Hypothalamus (tissue), 51 donors: ENCODE measurements at regions not wholly inside any gene's neighbourhood (a gene's known extent, or its start where the extent isn't known, plus 50 kb on each side); places are given as distances from the start of the nearest gene placed in this dataset.

ENCODE experiments used
- DNase-seq, 51 donors: peaks; one replicate each; lab custom pipeline; 2025; lab: John Stamatoyannopoulos, UW

DNA sequence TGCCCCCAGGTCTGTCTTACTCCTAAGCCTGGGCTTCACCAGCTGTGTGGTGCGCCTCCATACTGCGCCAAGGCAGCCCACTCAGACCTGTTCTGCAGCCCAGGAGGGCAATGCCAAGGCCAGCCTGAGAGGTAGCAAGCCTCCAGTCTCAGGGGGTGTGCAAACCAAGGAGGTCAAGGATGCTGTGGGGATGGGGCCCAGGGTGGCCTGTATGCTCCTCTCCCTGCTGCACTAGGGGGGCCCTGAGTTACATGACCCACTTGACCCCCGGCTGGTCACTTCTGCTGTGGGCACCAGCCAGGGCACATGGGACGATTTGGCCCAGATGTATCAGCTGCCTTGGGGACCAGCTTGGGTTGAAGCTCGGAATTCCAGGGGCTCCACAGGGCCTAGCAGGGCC, 70.0 kb upstream of the SLC6A6 start:
- no peak for DNase-seq

DNA sequence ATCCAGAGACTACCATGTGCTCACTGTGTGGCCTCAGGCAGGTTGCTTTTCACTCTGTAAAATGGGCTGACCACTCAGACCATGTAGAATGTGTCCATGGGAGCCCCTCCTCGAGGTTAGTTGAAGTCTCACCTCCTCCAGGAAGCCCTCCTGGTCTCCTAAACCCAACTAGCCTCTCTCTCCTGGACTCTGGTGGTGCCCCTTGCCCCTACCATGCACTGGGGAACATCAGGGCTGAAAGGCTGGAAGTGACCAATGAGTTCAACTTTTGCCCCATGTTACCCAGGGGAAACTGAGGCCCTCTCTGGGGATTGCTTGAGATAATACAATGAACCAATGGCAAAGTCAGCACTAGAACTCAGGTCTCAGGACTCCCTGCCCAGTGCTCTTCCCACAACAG, 69.2 kb upstream of the SLC6A6 start:
- DNase-seq = no peak

DNA sequence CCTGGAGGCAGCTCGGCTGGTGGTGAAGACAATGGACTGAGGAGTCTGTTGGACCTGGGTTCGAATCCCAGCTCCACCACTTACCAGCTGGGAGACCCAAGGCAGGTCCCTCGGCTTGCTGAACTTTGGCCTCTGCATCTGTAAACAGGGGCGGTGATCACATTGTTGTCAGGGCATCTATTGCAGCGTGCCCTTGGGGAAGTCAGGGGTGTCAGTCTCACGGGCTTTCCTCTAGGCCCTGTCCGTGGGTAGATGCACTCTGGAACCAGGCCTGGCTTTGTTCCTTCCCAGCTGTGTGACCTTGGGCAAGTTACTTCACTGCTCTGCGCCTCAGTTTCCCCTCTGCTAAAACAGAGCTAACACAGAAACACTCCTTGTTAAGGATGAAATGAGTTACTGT, 68.8 kb upstream of the SLC6A6 start:
- DNase-seq = no peak

DNA sequence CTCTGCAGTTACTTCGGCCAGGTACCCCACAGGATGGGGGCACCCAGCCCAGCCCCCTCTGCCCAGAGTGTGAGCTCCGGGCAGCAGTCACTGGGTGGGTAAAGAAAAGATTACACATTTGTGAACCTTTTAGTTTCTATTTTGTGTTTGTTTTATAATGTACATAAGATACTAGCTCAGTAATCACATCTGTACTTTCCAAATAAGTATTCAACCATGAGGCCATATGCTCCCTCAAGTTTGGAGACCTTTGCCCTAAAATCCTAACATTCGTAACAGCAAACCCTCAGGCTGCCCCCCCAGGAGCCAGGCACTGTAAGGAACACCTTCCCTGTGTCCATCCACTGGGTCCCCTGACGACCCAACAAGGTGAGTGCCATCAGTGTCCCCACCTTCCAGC, 68.3 kb upstream of the SLC6A6 start:
- no peak for DNase-seq

DNA sequence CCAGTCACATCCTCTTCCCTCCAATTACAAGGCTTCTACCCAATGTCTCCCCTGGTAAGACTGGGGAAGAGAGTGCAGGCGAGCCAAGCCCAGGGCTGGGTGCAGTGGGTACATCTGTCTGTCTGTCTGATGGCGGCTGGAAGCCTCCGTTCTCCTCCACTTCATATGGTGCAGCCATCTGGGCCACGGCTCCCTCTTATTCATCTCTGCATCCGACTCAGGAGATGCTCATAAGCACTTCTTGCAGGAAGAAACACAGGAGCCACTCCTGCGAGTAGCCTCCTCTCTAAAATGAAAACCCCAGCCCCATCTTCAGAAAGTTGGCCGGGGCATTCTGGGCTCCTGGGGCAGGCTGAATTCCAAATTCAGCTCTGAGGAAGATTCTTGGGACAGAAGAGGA, 67.5 kb upstream of the SLC6A6 start:
- peak in 1 of 51 donors; percentile 5 for DNase-seq

DNA sequence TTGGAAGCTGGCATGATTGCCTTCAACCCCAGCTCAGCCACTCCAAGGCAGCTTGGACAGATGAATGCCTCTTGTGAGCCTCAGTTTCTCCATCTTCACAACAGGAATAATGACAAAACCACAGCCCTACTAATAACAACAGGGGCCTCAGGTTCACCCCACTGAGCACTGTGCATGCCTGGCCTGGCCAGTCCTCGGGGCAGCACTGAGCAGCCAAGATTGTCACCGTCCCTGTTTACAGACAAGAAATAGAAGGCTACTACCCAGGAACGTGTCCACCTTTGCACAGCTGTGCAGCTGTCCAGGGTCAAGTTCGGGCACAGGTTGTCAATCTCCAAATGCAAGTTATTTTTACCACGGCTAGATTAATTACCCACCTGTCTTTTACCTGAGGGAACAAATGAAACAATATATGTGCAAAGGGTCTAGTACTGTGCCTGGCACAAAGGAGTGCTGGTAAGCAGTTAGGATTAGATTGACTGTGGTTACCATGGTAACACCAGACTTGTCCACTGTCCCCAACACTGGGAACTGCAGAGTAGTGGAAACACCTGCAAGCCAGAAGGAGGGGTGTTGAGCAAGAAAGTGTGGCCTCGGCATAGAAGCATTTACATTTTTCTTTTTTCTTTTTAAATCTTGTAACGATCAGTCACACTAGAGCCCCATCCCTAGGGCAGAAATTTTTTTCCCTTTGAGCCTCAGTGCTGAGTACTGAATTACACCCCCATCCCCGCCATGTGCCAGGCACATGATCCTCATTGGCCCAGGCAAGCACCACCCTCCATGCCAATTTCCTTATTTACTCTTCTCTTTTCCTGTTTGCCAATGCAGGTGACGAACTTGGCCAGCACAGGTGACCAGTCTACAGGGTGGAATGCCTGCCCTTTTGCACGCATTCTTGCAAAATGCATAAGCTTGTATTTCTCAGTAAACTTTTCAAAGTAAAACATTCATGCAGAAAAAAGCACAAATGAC, 66.3 kb upstream of the SLC6A6 start:
- no peak for DNase-seq

DNA sequence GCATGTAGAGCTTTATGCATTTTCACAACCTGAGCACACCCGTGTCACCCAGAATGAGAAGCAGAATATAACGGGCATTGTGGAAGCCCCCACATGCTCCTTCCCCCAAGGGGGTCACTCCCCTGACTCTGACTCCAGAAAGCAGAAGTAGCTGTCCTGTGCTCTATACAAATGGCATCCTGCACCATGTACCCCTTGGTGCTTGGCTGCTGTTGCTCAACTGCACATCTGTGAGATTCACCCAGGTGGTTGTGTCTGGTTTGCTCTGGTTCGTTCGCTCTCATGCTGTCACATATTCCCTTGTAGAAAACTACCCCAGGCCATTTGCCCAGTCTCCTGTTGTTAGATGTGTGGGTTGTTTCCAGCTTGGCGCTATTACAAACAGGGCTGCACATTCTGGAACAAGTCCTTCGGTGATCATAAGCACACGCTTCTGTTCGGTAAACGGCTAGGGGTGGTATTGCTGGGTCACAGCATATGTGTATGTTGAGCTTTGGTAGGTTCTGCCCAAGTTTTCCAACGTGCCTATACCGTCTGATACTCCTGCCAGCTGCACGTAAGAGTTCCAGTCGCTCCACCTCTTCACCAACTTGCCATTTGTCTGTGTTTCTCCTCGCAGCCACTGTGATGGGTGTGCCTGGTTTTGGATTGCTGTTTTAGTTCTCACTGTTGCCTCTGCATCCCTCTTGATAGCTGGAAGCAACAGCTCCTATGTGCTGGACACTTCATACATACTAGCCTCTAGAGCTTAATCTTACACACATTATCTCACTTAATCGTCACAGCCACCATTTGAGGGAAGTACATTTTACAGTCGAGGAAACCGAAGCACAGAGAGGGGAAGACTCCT, 65.4 kb upstream of the SLC6A6 start:
- DNase-seq = no peak

DNA sequence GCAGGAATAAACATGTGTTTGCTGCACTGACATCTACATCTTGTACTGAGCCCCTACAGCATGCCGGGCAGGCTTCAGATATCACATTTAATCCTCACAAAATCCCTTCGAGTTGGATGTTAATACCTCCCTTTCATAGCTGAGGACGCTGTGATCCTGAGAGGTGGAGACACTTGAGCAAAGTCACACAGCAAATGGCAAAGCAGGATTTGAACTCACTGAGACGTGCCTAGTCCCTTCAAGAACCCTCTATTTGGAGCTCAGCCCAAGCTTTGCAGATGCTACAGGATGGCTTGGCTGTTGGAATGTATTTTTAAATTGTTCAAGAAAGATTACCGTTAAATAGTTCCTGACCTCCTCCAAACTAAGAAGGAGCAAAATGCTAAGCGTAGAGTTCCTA, 64.6 kb upstream of the SLC6A6 start:
- DNase-seq = no peak

DNA sequence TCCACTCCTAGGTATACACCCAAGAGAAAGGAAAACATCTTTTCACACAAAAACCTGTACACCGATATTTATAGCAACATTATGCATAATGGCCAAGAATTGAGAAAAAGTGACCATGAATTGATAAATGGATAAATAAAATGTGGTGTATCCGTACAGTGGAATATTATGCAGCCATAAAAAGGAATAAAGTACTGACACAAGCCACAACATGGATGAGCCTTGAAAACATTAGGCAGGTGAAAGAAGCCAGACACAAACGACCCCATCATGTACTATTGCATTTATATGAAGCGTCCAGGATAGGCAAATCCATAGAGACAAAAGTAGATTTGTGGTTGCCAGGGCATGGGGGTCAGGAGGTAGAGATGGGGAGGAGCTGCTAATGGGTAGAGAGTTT, 64.2 kb upstream of the SLC6A6 start:
- no peak for DNase-seq

DNA sequence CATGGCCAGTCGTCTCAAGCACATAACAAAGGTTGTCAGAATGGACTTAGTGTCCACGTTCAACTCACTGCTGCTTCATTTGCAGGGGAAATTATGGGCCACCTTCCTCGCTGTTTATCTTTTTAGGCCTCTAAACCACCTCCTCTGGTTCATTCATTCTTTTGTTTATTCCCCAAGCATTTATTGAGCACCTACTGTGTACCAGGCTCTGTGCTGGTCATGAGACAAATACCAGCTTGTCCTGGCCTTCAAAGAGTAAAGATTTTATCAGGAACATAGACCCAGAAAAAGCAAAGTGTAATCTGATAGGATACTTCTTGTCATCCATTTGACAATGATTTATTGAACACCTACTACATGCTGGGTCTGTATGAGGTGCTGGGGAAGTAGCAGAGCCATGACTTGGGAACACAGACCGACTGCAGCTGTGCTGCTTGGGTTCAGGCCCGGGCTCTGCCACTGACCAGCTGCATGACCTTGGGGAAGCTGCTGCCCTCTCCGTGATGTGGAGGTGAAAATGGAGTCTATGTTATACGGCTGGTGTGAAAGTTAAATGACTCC, 63.4 kb upstream of the SLC6A6 start:
- DNase-seq = no peak

DNA sequence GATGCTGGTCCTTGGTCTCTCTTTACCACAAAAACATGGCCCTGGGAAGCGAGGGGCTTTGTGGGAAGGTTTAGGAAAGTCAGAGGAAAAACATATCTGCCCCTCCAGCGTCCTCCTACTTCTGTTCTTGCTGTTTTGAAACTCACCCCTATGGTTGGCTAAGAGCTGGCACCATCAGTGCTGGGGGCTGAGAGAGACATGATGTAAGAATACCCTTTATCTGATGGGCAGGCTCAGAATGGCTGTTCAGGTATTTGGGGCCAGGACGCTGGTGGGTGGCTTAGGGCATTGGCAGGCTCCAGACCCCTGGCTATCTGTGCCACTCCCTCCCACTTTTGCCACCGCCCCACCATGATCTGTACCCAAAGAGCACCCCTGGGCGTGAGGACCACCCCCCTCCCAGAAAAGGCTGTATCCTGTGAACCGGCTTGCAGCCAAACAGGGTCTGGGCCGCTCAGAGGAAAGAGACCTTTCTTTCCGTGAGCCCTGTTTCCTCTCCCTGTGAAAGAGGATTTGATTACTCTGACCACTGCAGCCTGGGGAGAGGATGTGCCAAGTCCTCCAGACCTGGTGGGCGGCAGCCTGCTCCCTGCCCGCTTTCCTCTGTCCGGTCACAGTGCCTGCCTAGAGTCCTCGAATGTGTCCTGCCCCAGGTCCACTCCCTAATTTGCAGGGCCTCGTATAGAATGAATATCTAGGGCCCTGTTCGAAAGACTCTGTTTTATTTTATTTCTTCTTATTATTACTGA, 61.3 kb upstream of the SLC6A6 start:
- no peak for DNase-seq

DNA sequence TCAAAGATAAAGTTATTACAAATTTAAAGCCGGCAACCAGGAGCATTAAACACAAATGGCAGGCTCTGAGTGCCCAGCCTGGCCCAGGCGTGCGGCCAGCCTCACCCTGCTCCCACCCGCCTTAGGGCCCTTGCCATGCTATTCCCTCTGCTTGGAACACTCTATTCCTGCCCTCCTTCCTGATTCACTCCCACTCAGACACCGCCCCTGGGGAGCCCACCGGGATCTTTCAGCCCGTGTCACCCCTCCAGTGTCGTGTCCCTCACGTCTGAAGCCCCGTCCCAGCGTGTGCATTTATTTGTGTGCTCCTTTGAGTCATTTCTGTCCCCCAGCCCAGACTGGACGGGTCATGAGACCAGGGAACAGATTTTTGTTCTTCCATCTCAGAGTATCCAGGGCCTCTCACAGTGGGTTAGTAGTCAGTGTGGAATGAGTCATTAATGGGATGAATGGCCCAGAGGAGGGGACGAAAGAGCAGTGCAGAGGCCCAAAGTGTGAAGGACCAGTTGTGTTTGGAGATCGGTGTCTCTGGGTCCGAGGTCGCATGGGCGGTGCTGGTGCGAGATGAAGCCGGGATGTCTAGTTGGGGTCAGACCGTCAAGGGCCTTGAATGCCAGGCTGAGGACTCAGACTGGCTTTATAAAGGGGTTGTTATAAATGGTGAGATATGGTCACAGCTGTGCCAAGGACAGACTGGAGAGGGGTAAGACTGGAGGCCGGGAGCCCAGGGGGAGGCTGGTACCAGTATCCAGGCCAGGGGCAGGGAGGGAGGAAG, 58.9 kb upstream of the SLC6A6 start:
- no peak for DNase-seq

DNA sequence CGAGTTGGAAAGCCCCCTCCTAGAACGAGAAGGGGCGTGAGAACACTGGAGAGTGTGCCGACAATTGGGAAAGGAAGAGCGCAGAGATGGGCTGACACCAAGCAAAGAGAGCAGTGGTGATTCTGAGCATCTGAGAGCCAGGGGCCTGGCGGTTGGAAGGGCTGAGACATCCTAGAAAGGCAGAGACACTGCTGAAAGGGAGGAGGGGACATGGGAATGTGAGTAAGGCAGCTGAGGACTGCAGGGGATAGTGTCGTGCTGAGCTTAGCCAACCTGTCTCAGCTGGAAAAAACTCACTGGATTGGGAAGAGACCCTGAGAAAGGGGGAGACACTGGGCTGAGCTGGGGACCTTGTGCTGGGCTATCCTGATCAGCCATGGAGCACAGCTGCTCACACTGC, 58.1 kb upstream of the SLC6A6 start:
- no peak for DNase-seq

DNA sequence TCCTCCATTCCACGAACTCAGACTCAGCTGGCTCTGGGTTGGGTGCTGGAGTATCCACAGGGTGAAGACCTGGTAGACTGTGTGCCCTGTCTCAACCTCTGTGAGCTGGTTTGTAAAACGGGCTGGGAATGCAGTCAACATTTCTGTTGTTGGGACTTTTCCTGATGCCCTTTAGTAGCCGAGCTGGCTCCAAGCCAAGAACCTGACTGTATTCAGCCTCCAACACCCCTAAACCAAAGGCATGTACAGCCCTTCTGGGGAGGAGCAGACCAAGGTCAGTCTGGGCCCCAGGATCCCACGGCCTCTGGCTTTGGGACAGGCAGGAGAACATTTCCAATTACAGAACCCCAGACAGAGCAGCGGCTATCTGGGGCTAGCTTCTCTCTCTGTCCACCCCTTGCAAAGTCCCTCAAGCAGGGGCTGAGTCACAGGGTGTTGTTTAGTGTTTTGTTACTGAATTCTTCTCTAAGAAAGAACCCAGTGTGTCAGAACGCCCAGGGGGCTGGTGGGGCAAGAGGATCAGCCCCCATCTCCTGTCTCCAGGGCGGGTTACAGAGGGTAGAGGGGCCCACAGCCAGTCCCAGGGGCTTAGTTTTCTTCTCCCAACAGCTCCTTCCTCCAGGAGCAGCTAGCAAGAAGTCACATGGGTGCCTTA, 56.8 kb upstream of the SLC6A6 start:
- no peak for DNase-seq

DNA sequence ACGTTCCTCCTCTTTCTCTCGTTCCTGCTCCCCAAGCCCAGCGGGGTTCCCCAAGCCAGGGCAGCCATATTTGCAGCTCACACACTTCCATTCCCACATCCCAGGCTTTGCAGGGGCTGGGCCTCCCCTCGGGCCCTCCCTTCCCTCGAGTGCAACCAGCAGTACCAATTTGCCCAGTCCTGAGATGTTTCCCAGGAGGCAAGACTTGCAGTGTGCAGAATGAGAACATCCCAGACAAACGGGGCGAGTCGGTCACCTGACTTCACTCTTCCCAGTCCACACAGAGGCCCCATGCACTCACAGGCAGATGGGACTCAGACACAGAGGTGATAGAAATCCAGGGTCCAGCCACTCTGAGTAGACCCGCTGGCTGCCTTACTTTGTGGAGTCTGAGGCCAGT, 56.2 kb upstream of the SLC6A6 start:
- DNase-seq = no peak

DNA sequence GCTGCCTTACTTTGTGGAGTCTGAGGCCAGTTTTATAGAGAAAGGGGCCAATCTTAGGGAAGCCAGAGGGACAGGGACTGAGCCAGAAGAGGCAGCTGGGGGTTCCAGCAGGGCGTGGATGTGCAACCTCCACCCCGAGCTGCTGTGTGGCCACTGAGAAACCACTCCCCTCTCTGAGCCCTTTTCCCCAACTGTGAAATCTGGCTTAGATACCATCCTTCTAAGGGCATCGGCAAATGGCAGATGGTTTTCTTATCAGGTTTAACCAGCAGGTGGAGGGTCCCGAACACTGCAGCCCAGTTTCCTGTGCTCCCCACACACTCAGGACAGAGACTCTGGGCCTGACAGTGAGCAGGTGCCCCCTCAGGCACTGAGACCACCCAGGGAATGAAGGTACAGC, 55.8 kb upstream of the SLC6A6 start:
- DNase-seq = no peak

DNA sequence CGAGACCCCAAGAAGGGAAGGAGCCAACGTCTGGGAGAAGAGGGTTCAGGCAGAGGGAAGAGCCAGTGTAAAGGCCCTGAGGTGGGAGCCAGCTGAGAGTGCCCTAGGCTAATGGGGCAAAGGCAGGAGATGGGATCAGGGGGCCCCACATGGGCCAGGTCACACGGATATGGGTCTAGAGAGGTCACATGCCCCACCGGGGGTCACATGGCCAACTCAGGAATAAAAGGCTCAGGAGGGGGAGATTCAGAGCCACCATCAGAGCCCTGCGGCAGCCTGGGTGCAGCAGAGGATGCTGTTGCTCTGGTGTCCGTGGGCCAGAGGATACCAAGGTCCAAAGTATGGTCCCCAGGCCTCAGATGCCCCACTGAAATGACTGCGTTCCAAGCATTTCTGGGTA, 55.3 kb upstream of the SLC6A6 start:
- DNase-seq = no peak

DNA sequence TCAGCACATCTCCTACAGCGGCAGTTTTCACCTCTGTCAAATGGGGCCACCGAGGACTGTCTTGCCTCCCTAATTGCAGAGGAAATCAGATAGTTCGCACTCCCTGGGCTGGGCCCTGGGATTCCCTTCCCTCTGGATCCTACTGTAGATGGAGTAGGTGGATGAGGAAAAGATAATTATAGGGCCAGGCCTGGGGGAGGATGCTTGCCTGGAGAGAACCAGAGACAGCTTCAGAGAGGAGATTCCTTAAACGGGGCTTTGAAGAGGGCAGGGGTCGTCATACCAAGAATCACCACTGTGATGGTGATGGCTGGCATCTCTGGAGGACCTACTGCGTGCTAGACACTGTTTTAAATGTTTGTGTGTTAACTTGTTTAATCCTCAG, 50.8 kb upstream of the SLC6A6 start:
- DNase-seq = no peak

DNA sequence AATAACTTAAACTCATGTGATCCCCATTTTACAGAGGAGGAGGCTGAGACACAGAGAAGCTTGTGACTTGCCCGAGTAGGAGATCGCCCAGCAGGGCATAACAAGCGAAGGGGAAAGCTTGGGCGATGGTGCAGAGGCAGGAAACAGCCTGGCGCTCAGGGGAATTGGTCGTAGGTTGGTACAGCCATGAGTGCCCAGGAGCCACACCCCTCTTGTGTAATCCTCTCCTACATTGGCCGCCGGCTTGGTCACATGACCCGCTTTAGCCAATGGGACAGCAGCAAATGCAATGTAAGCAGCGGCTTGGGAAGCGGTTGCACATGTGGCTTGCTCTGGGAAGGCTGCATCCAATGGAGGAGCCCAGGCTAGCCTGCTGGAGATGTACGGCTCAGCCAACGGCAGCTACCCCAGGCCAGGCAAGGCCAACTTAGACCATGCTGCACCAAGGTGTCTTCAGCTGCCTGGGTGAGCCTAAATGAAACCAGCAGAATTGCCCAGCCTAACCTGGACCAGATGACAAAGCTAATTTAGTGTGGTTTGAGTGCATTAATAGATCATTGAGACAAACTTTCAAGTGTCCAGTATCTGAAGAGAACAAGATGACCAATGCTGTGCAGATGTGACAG, 50.3 kb upstream of the SLC6A6 start:
- DNase-seq = peak in 1 of 51 donors; percentile 42
